Endodermal cell (in vitro differentiated cells): ENCODE measurements at regions not wholly inside any gene's neighbourhood (a gene's known extent, or its start where the extent isn't known, plus 50 kb on each side); places are given as distances from the start of the nearest gene placed in this dataset.

ENCODE experiments used
- DNase-seq: peaks from one replicate; pipeline ENCODE4 v3.0.0-alpha.2; 2017
- H3K27ac ChIP-seq: 2 replicates; pipeline ENCODE4 v1.5.1; 2013; ENCODE audit warnings: mild to moderate bottlenecking, low read depth, low read length, moderate library complexity
- H3K27me3 ChIP-seq: 2 replicates; pipeline ENCODE4 v1.6.1; 2013; ENCODE audit warnings: mild to moderate bottlenecking, low read length, moderate library complexity; ENCODE audit not compliant: insufficient read depth, control insufficient read depth, poor library complexity, severe bottlenecking
- H3K36me3 ChIP-seq: 2 replicates; pipeline ENCODE4 v1.7.0; 2013; ENCODE audit warnings: mild to moderate bottlenecking, low read length, moderate library complexity; ENCODE audit not compliant: control insufficient read depth, insufficient read depth
- H3K4me1 ChIP-seq: one replicate; pipeline ENCODE4 v1.7.0; 2013; ENCODE audit warnings: low read length; ENCODE audit not compliant: control insufficient read depth, insufficient read depth
- H3K4me3 ChIP-seq: 2 replicates; pipeline ENCODE4 v1.5.1; 2013; ENCODE audit warnings: mild to moderate bottlenecking, low read length, moderate library complexity
- H3K9ac ChIP-seq: 2 replicates; pipeline ENCODE4 v1.6.1; 2013; ENCODE audit warnings: mild to moderate bottlenecking, low read length, moderate library complexity; ENCODE audit not compliant: poor library complexity, severe bottlenecking; ENCODE audit errors: extremely low read depth
- H3K9me3 ChIP-seq: 2 replicates; pipeline ENCODE4 v1.6.1; 2013; ENCODE audit warnings: mild to moderate bottlenecking, low read length, moderate library complexity; ENCODE audit not compliant: control insufficient read depth
- H3K27ac Mint-ChIP-seq: 2 replicates; pipeline ENCODE4 v1.8.0; 2020; ENCODE audit warnings: mixed read lengths
- H3K27me3 Mint-ChIP-seq: 2 replicates; pipeline ENCODE4 v1.8.0; 2021; ENCODE audit warnings: mild to moderate bottlenecking, mixed read lengths; ENCODE audit not compliant: insufficient read depth
- H3K36me3 Mint-ChIP-seq: 2 replicates; pipeline ENCODE4 v1.8.0; 2020; ENCODE audit warnings: low read depth, mixed read lengths
- H3K4me1 Mint-ChIP-seq: 2 replicates; pipeline ENCODE4 v1.8.0; 2020; ENCODE audit warnings: mixed read lengths
- H3K4me3 Mint-ChIP-seq: 2 replicates; pipeline ENCODE4 v1.8.0; 2020; ENCODE audit warnings: mild to moderate bottlenecking, moderate library complexity, mixed read lengths
- H3K9me3 Mint-ChIP-seq: 2 replicates; pipeline ENCODE4 v1.8.0; 2020; ENCODE audit warnings: mild to moderate bottlenecking, mixed read lengths
- WGBS, 2 experiments: methylation state at CpG; one replicate each; pipeline versions ENCODE4 v1.1.5 to v1.1.7; 2013; ENCODE audit warnings: missing lambda C conversion rate in 2 of 2, mixed read lengths in 1 of 2; ENCODE audit not compliant: insufficient coverage in 1 of 2, insufficient read length in 1 of 2; 5-methylcytosine and 5-hydroxymethylcytosine counted together
- TF ChIP-seq, protein P1 (sequence below): fragments of 200-600 bp; sonication (generic); conservative IDR thresholded peaks from 2 replicates; pipeline ENCODE4 v1.5.0; 2021; ENCODE audit warnings: antibody characterized with exemption, mild to moderate bottlenecking

DNA sequence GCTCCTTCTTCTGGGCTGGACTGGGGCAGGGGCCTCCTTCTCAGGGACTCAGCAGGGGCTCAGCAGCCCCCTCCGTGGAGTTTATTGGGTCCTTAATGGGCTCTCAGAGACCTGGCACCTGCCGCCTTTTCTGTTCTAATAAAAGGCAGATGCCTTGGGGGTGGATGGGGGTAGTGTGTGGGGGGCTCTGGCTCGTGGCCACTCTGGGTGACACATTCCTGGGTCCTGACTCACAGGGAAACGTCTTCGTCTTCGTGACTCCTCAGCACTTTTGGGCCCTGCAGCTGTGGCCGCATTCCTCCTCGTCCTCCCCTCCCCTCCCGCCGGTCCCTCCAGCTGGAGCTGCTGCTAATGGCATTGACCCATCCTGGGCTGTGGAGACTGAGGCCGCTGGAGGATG, 107.8 kb upstream of the WNT4 start:
- H3K4me3 Mint-ChIP-seq, result no peak overlapping the region
- peaks cover 8% of the 10 kb centered on the region for H3K4me1 Mint-ChIP-seq
- peak; percentile 89 for DNase-seq

GRCh38 chr1:22252251-22252650, 109.4 kb upstream of the WNT4 start:
- DNase-seq, result no peak
- H3K4me3 ChIP-seq, result no peak overlapping the region
- H3K27me3 Mint-ChIP-seq, result peaks cover 5% of the 10 kb centered on the region
- H3K9ac ChIP-seq, result no peak overlapping the region
- no peaks in the 10 kb centered on the region for H3K4me1 ChIP-seq
- no peaks in the 10 kb centered on the region for H3K9me3 ChIP-seq
- no peak overlapping the region for H3K27ac ChIP-seq
- H3K27me3 ChIP-seq, result no peaks in the 10 kb centered on the region
- H3K27ac Mint-ChIP-seq, result no peak overlapping the region
- TF ChIP-seq, protein P1, sequence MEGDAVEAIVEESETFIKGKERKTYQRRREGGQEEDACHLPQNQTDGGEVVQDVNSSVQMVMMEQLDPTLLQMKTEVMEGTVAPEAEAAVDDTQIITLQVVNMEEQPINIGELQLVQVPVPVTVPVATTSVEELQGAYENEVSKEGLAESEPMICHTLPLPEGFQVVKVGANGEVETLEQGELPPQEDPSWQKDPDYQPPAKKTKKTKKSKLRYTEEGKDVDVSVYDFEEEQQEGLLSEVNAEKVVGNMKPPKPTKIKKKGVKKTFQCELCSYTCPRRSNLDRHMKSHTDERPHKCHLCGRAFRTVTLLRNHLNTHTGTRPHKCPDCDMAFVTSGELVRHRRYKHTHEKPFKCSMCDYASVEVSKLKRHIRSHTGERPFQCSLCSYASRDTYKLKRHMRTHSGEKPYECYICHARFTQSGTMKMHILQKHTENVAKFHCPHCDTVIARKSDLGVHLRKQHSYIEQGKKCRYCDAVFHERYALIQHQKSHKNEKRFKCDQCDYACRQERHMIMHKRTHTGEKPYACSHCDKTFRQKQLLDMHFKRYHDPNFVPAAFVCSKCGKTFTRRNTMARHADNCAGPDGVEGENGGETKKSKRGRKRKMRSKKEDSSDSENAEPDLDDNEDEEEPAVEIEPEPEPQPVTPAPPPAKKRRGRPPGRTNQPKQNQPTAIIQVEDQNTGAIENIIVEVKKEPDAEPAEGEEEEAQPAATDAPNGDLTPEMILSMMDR, result no peak
- no peaks in the 10 kb centered on the region for H3K36me3 Mint-ChIP-seq
- no peaks in the 10 kb centered on the region for H3K36me3 ChIP-seq
- H3K4me1 Mint-ChIP-seq, result peaks cover 19% of the 10 kb centered on the region
- H3K9me3 Mint-ChIP-seq, result no peaks in the 10 kb centered on the region
- no peak overlapping the region for H3K4me3 Mint-ChIP-seq
- WGBS, 2 experiments, result 78 to 86% methylated on average over 6 to 17 of the region's 17 CpGs

More for the DNA sequence above, 107.8 kb upstream of the WNT4 start:
- no peak overlapping the region for H3K27ac Mint-ChIP-seq
- H3K36me3 Mint-ChIP-seq, result no peaks in the 10 kb centered on the region
- no peaks in the 10 kb centered on the region for H3K27me3 ChIP-seq
- WGBS, 2 experiments, result 61% methylated on average over 11 of the region's 11 CpGs; no CpG with 5 or more reads in 1 of the 2 experiments
- peaks cover 5% of the 10 kb centered on the region for H3K27me3 Mint-ChIP-seq
- H3K9me3 ChIP-seq, result no peaks in the 10 kb centered on the region
- no peak overlapping the region for H3K4me3 ChIP-seq
- TF ChIP-seq, protein P1, result no peak
- no peaks in the 10 kb centered on the region for H3K4me1 ChIP-seq
- no peaks in the 10 kb centered on the region for H3K36me3 ChIP-seq
- no peak overlapping the region for H3K9ac ChIP-seq
- no peak overlapping the region for H3K27ac ChIP-seq
- no peaks in the 10 kb centered on the region for H3K9me3 Mint-ChIP-seq

DNA sequence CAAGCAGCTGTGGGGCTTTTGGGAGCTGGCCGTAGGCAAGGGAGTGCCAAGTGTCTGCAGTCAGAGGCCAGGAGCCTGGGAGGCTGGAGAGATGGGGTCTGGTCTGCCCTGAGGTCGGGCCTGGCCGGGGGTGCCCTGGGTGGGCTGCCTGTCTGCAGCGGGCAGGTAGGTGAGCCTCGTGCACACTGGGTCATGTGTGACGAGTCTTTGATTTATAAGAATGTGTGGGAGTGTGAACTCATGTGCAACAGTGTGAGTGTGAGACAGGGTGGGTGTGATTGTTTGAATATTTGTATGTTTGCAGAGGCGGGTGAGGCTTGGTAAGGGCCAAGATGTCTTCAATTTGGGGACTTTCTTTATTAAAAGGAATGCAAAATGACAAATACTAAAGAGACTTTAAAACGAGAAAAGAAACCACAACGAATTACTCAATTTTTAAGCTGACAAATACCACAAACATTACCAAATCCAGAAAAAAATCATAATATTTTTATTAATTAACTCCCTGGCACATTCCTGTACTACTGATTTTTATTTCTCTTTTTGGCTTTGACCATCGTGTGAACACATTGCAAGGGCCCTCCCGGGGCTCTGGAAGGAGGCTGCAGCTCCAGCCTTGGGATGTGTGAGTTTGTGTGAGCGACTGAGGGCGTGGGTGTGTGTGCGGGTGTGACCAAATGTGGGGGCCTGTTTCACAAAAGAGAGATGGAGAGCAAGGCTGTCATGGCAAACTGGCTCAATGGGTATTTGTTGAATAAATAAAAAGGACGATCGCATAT, 110.3 kb upstream of the WNT4 start:
- DNase-seq, result no peak
- H3K4me3 Mint-ChIP-seq, result no peak overlapping the region
- Histone ChIP-seq H3K27ac (no peak overlapping the region), H3K9ac (no peak overlapping the region), H3K4me3 (no peak overlapping the region), H3K36me3 (no peaks in the 10 kb centered on the region), H3K27me3 (no peaks in the 10 kb centered on the region), H3K4me1 (no peaks in the 10 kb centered on the region), H3K9me3 (no peaks in the 10 kb centered on the region)
- TF ChIP-seq, protein P1, result no peak
- H3K4me1 Mint-ChIP-seq, result peaks cover 21% of the 10 kb centered on the region
- no peaks in the 10 kb centered on the region for H3K36me3 Mint-ChIP-seq
- H3K27ac Mint-ChIP-seq, result no peak overlapping the region
- H3K9me3 Mint-ChIP-seq, result no peaks in the 10 kb centered on the region
- H3K27me3 Mint-ChIP-seq, result peaks cover 5% of the 10 kb centered on the region
- 87 to 92% methylated on average over 10 to 16 of the region's 16 CpGs for WGBS, 2 experiments
